A673 (cell line): ENCODE measurements at regions not wholly inside any gene's neighbourhood (a gene's known extent, or its start where the extent isn't known, plus 50 kb on each side); places are given as distances from the start of the nearest gene placed in this dataset.

Experiments used
- BruUV-seq: library from RNA; stranded (reverse); fragments of 400-500 nt; replicated peaks from 2 replicates; lab custom pipeline; 2021; lab: Mats Ljungman, UMichigan
- CTCF ChIA-PET: fragments of 300-600 bp; sonication (Branson Sonifier 250); formaldehyde crosslinking; loops from one replicate; lab custom pipeline; 2022; ENCODE audit warnings: antibody characterized with exemption; lab: Charles Lee
- POLR2A ChIA-PET: fragments of 300-600 bp; sonication (Branson Sonifier 250); formaldehyde crosslinking; loops from one replicate; lab custom pipeline; 2022; ENCODE audit warnings: antibody characterized with exemption; ENCODE audit not compliant: low non-redundant PET; lab: Charles Lee
- DNase-seq: peaks from one replicate; pipeline ENCODE4 v3.0.0-alpha.2; 2015; ENCODE audit warnings: low spot score
- H3K27ac ChIP-seq: fragments of 200-600 bp; sonication (generic); 2 replicates; pipeline ENCODE4 v1.5.1; 2016; ENCODE audit warnings: mixed run types, low read depth, mild to moderate bottlenecking, mixed read lengths, antibody characterized with exemption, low read length; ENCODE audit not compliant: poor library complexity, severe bottlenecking
- H3K27me3 ChIP-seq: fragments of 200-600 bp; sonication (generic); replicated peaks from 2 replicates; pipeline ENCODE4 v1.6.1; 2017; ENCODE audit warnings: mixed run types, low read depth, mild to moderate bottlenecking, mixed read lengths, antibody characterized with exemption, low read length; ENCODE audit not compliant: insufficient read depth, poor library complexity
- H3K36me3 ChIP-seq: fragments of 200-600 bp; sonication (generic); 2 replicates; pipeline ENCODE4 v1.6.1; 2016; ENCODE audit warnings: mixed run types, mild to moderate bottlenecking, mixed read lengths, antibody characterized with exemption, low read length; ENCODE audit not compliant: insufficient read depth, poor library complexity, severe bottlenecking
- H3K4me1 ChIP-seq: fragments of 200-600 bp; sonication (generic); 2 replicates; pipeline ENCODE4 v1.6.1; 2017; ENCODE audit warnings: mixed run types, mild to moderate bottlenecking, mixed read lengths, antibody characterized with exemption, low read length; ENCODE audit not compliant: insufficient read depth, poor library complexity, severe bottlenecking
- H3K4me3 ChIP-seq: fragments of 200-600 bp; sonication (generic); 2 replicates; pipeline ENCODE4 v1.5.1; 2016; ENCODE audit warnings: low read depth, mixed run types, mild to moderate bottlenecking, mixed read lengths, low read length; ENCODE audit not compliant: poor library complexity, severe bottlenecking
- H3K9me3 ChIP-seq: fragments of 200-600 bp; sonication (generic); 2 replicates; pipeline ENCODE4 v1.6.1; 2016; ENCODE audit warnings: mixed run types, low read depth, mild to moderate bottlenecking, mixed read lengths, antibody characterized with exemption, low read length; ENCODE audit not compliant: poor library complexity, severe bottlenecking
- CTCF ChIP-seq: fragments of 300-800, 200-600 bp; sonication (generic); conservative IDR thresholded peaks from 2 replicates; pipeline ENCODE4 v1.5.1; 2017; ENCODE audit warnings: low read depth, mild to moderate bottlenecking, antibody characterized with exemption, low read length, moderate library complexity, mixed read lengths
- EZH2 ChIP-seq: fragments of 200-600 bp; sonication (generic); IDR thresholded peaks from 2 replicates; pipeline ENCODE4 v1.6.1; 2017; ENCODE audit warnings: borderline replicate concordance, low read depth, mild to moderate bottlenecking, mixed read lengths, antibody characterized with exemption, low read length; ENCODE audit not compliant: poor library complexity, severe bottlenecking
- intact Hi-C: fragments of 100-400 bp; cut with micrococcal nuclease; formaldehyde crosslinking; loops from one replicate; pipeline ENCODE4 v1.10.0; 2022; ENCODE audit not compliant: unreplicated experiment

GRCh38 chr7:53609185-53609584 is 573.8 kb downstream of the POM121L12 start:
- no peak for DNase-seq
- Histone ChIP-seq H3K4me3 (no peak overlapping the region), H3K36me3 (no peaks in the 10 kb centered on the region), H3K27me3 (no peaks in the 10 kb centered on the region), H3K27ac (no peak overlapping the region), H3K9me3 (peaks cover 34% of the 10 kb centered on the region), H3K4me1 (no peaks in the 10 kb centered on the region)
- no TSS peak for BruUV-seq
- intact Hi-C loops = no loop called here
- TF ChIP-seq CTCF (no peak), EZH2 (no peak)
- CTCF ChIA-PET = no interaction called here
- POLR2A ChIA-PET = no interaction called here

- no peak for DNase-seq
- Histone ChIP-seq H3K36me3 (no peaks in the 10 kb centered on the region), H3K9me3 (peaks cover 45% of the 10 kb centered on the region), H3K4me1 (no peaks in the 10 kb centered on the region), H3K27me3 (no peaks in the 10 kb centered on the region), H3K27ac (no peak overlapping the region), H3K4me3 (no peak overlapping the region)
- ChIA-PET CTCF (no interaction called here), POLR2A (no interaction called here)
- BruUV-seq = no TSS peak
- TF ChIP-seq CTCF (no peak), EZH2 (no peak)
- intact Hi-C loops = no loop called here
These were observed 575.6 kb downstream of the POM121L12 start for GRCh38 chr7:53611043-53611442.

- intact Hi-C loops = no loop called here
- H3K27ac ChIP-seq = no peak overlapping the region
- no peaks in the 10 kb centered on the region for H3K4me1 ChIP-seq
- H3K36me3 ChIP-seq = no peaks in the 10 kb centered on the region
- peaks cover 57% of the 10 kb centered on the region for H3K9me3 ChIP-seq
- TF ChIP-seq EZH2 (no peak), CTCF (no peak)
- POLR2A ChIA-PET = no interaction called here
- DNase-seq = no peak
- BruUV-seq = no TSS peak
- no peaks in the 10 kb centered on the region for H3K27me3 ChIP-seq
- CTCF ChIA-PET = no interaction called here
- no peak overlapping the region for H3K4me3 ChIP-seq
These were observed 588.9 kb downstream of the POM121L12 start for GRCh38 chr7:53624356-53624755.
